ENCODE measurements at regions not wholly inside any gene's neighbourhood (a gene's known extent, or its start where the extent isn't known, plus 50 kb on each side); places are given as distances from the start of the nearest gene placed in this dataset.

GRCh38 chr14:56881181-56881580, 70.9 kb upstream of the OTX2 start (continued):
- TF ChIP-seq ZNF318 (IDR thresholded peaks at IDR 0.05; ENCODE audit: borderline replicate concordance in 1 of 2, low read depth in 1 of 2) (no peak), GABPB1 (CRISPR knock-in tag; IDR thresholded peaks at IDR 0.05) (no peak), KDM1A (IDR thresholded peaks at IDR 0.05) (no peak), ZNF24 (IDR thresholded peaks at IDR 0.05) (no peak), ESRRB (CRISPR knock-in tag; IDR thresholded peaks at IDR 0.05; ENCODE audit: borderline replicate concordance) (no peak), RBM15 (IDR thresholded peaks at IDR 0.05; ENCODE audit: insufficient read depth, low read length) (no peak)

All from K562 (cell line).